Fibroblast of lung (primary cell): ENCODE measurements at regions not wholly inside any gene's neighbourhood (a gene's known extent, or its start where the extent isn't known, plus 50 kb on each side); places are given as distances from the start of the nearest gene placed in this dataset.

Source experiments
- DNase-seq, 2 donors: peaks; one replicate each; pipeline versions ENCODE4 v3.0.0 to v3.0.0-alpha.2; 2010; ENCODE audit warnings: low read depth in 2 of 2
- H2AFZ ChIP-seq: 2 replicates; pipeline ENCODE4 v1.5.1; 2012; ENCODE audit warnings: low read length, control low read depth, inconsistent platforms
- H3K27ac ChIP-seq: 2 replicates; pipeline ENCODE4 v1.5.1; 2011; ENCODE audit warnings: low read length, control low read depth; ENCODE audit not compliant: insufficient read depth
- H3K27me3 ChIP-seq: 2 replicates; pipeline ENCODE4 v1.5.1; 2011; ENCODE audit warnings: mild to moderate bottlenecking, low read length; ENCODE audit not compliant: control insufficient read depth, insufficient read depth
- H3K36me3 ChIP-seq: 2 replicates; pipeline ENCODE4 v1.5.1; 2011; ENCODE audit warnings: low read length; ENCODE audit not compliant: control insufficient read depth, insufficient read depth
- H3K4me1 ChIP-seq: 2 replicates; pipeline ENCODE4 v1.5.1; 2011; ENCODE audit warnings: low read length; ENCODE audit not compliant: control insufficient read depth, insufficient read depth; ENCODE audit errors: extremely low read depth
- H3K4me2 ChIP-seq: 2 replicates; pipeline ENCODE4 v1.5.1; 2011; ENCODE audit warnings: low read length, control low read depth; ENCODE audit not compliant: insufficient read depth; ENCODE audit errors: extremely low read depth
- H3K4me3 ChIP-seq, 4 experiments: fragments of 200-600 bp in 1 of 4; sonication (generic) in 1 of 4; replicated peaks in 1 of 4; 2 replicates each; pipeline ENCODE4 v1.5.1; 2011 to 2016; ENCODE audit warnings: low read length in 4 of 4, low read depth in 3 of 4, mild to moderate bottlenecking in 3 of 4, control low read depth in 2 of 4, inconsistent platforms in 1 of 4, mixed read lengths in 1 of 4; ENCODE audit not compliant: insufficient read depth in 1 of 4; ENCODE audit errors: control extremely low read depth in 1 of 4
- H3K79me2 ChIP-seq: 2 replicates; pipeline ENCODE4 v1.5.1; 2012; ENCODE audit warnings: mild to moderate bottlenecking, low read length, inconsistent platforms; ENCODE audit not compliant: control insufficient read depth, insufficient read depth
- H3K9ac ChIP-seq: 2 replicates; pipeline ENCODE4 v1.5.1; 2011; ENCODE audit warnings: mild to moderate bottlenecking, low read length, control low read depth; ENCODE audit not compliant: insufficient read depth
- H3K9me3 ChIP-seq: 2 replicates; pipeline ENCODE4 v1.5.1; 2012; ENCODE audit warnings: low read depth, low read length; ENCODE audit not compliant: control insufficient read depth, insufficient read depth
- H4K20me1 ChIP-seq: 2 replicates; pipeline ENCODE4 v1.5.1; 2011; ENCODE audit warnings: low read length; ENCODE audit not compliant: control insufficient read depth, insufficient read depth; ENCODE audit errors: extremely low read depth
- CTCF ChIP-seq, 2 donors: IDR thresholded peaks in 1 of 2; conservative IDR thresholded peaks in 1 of 2; 1 replicate in 1 of 2; 2 replicates in 1 of 2; pipeline ENCODE4 v1.5.1; 2011 to 2012; ENCODE audit warnings: low read length in 2 of 2, control low read depth in 1 of 2, inconsistent platforms in 1 of 2, low read depth in 1 of 2, mild to moderate bottlenecking in 1 of 2
- EZH2 ChIP-seq: IDR thresholded peaks from 2 replicates; pipeline ENCODE4 v1.5.1; 2012; ENCODE audit warnings: low read length, control low read depth, mild to moderate bottlenecking; ENCODE audit errors: missing control alignments

GRCh38 chr11:128330203-128330602 lies 257.2 kb downstream of the ETS1 start:
- Histone ChIP-seq H3K4me1 (no peaks in the 10 kb centered on the region), H3K79me2 (no peaks in the 10 kb centered on the region), H2AFZ (no peak overlapping the region), H3K9me3 (no peaks in the 10 kb centered on the region), H3K9ac (no peak overlapping the region), H3K4me2 (no peak overlapping the region), H3K27ac (no peak overlapping the region), H4K20me1 (no peaks in the 10 kb centered on the region), H3K4me3 (no peak overlapping the region), H3K36me3 (no peaks in the 10 kb centered on the region), H3K27me3 (peaks cover 2% of the 10 kb centered on the region)
- TF ChIP-seq EZH2: no peak
- no peak for TF ChIP-seq CTCF (conservative IDR thresholded peaks at IDR 0.05 in 1 of 2, IDR thresholded peaks at IDR 0.05 in 1 of 2; ENCODE audit: low read depth in 1 of 2, low read length in 2 of 2)
- DNase-seq: no peak

GRCh38 chr11:128328955-128329551 lies 258.3 kb downstream of the ETS1 start:
- H3K4me3 ChIP-seq: no peak overlapping the region
- H3K4me2 ChIP-seq: no peak overlapping the region
- no peaks in the 10 kb centered on the region for H3K79me2 ChIP-seq
- no peaks in the 10 kb centered on the region for H3K9me3 ChIP-seq
- no peaks in the 10 kb centered on the region for H4K20me1 ChIP-seq
- TF ChIP-seq EZH2 (no peak), CTCF (conservative IDR thresholded peaks at IDR 0.05 in 1 of 2, IDR thresholded peaks at IDR 0.05 in 1 of 2; ENCODE audit: low read depth in 1 of 2, low read length in 2 of 2) (no peak)
- H3K4me1 ChIP-seq: no peaks in the 10 kb centered on the region
- H3K9ac ChIP-seq: no peak overlapping the region
- H3K36me3 ChIP-seq: no peaks in the 10 kb centered on the region
- H3K27me3 ChIP-seq: peaks cover 2% of the 10 kb centered on the region
- no peak overlapping the region for H3K27ac ChIP-seq
- DNase-seq: no peak
- H2AFZ ChIP-seq: no peak overlapping the region

GRCh38 chr11:128327274-128327673 lies 260.1 kb downstream of the ETS1 start:
- no peaks in the 10 kb centered on the region for H3K79me2 ChIP-seq

More at GRCh38 chr11:128327274-128327673, 260.1 kb downstream of the ETS1 start:
- Histone ChIP-seq H3K27ac (no peak overlapping the region), H2AFZ (no peak overlapping the region), H3K9ac (no peak overlapping the region), H3K4me3 (no peak overlapping the region), H3K4me2 (no peak overlapping the region), H4K20me1 (no peaks in the 10 kb centered on the region), H3K27me3 (peaks cover 2% of the 10 kb centered on the region), H3K36me3 (no peaks in the 10 kb centered on the region), H3K9me3 (no peaks in the 10 kb centered on the region), H3K4me1 (no peaks in the 10 kb centered on the region)
- no peak for DNase-seq
- no peak for TF ChIP-seq CTCF (conservative IDR thresholded peaks at IDR 0.05 in 1 of 2, IDR thresholded peaks at IDR 0.05 in 1 of 2; ENCODE audit: low read depth in 1 of 2, low read length in 2 of 2)
